Transverse colon (tissue), 4 donors: ENCODE measurements at regions not wholly inside any gene's neighbourhood (a gene's known extent, or its start where the extent isn't known, plus 50 kb on each side); places are given as distances from the start of the nearest gene placed in this dataset.
"Not testable (repeated sequence)": the region's sequence is repeated elsewhere in the genome, so short reads cannot be mapped to it uniquely, and the experiment has no call there.

Experiments
- DNase-seq: peaks from one replicate; pipeline ENCODE4 v3.0.0-alpha.2; 2019
- H3K27ac ChIP-seq, 4 donors: fragments of 200-600 bp; sonication (generic); 2 replicates each; pipeline ENCODE4 v1.5.1; 2016 to 2018; ENCODE audit warnings: inconsistent platforms in 4 of 4
- H3K27me3 ChIP-seq: fragments of 200-600 bp; sonication (generic); 2 replicates; pipeline ENCODE4 v1.5.1; 2017; ENCODE audit warnings: inconsistent platforms
- H3K36me3 ChIP-seq, 4 donors: fragments of 200-600 bp; sonication (generic); 2 replicates each; pipeline ENCODE4 v1.5.1; 2017 to 2019; ENCODE audit warnings: inconsistent platforms in 4 of 4
- H3K4me1 ChIP-seq, 4 donors: fragments of 200-600 bp; sonication (generic); 2 replicates each; pipeline ENCODE4 v1.5.1; 2017 to 2020; ENCODE audit warnings: inconsistent platforms in 4 of 4
- H3K4me3 ChIP-seq, 4 donors: fragments of 200-600 bp; sonication (generic); 1 replicate in 1 of 4; 2 replicates in 3 of 4; pipeline versions ENCODE4 v1.5.1 to v1.6.1; 2017 to 2019; ENCODE audit warnings: inconsistent platforms in 4 of 4
- H3K9me3 ChIP-seq, 2 donors: fragments of 200-600 bp; sonication (generic); 2 replicates each; pipeline ENCODE4 v1.5.1; 2017 to 2019; ENCODE audit warnings: inconsistent platforms in 2 of 2
- EP300 ChIP-seq: sonication (generic); formaldehyde crosslinking; IDR thresholded peaks from one replicate; pipeline ENCODE4 v1.6.1; 2017; ENCODE audit warnings: antibody characterized with exemption, low read depth
- POLR2A ChIP-seq: fragments of 450-650 bp; IDR thresholded peaks from one replicate; pipeline ENCODE4 v1.6.1; 2016; ENCODE audit warnings: antibody characterized with exemption, mild to moderate bottlenecking, moderate library complexity
- POLR2AphosphoS5 ChIP-seq, 3 donors: sonication (generic); formaldehyde crosslinking; IDR thresholded peaks; one replicate each; pipeline ENCODE4 v1.6.1; 2016; ENCODE audit warnings: antibody characterized with exemption in 3 of 3
- WGBS, 2 donors: methylation state at CpG; one replicate each; pipeline ENCODE4 v1.1.5; 2018; ENCODE audit warnings: low coverage in 1 of 2; 5-methylcytosine and 5-hydroxymethylcytosine counted together
- in situ Hi-C, 4 donors: fragments of 200-750 bp; cut with MboI; loops; one replicate each; pipeline versions ENCODE4 v1.15.0 to v1.15.1; 2017; ENCODE audit warnings: low sequenced_read_pairs in 3 of 4, low pct_ligation_motif_present in 1 of 4, low pct_unique_long_range_greater_than_20kb in 1 of 4
- intact Hi-C: fragments of 100-400 bp; cut with DNase I; formaldehyde crosslinking; loops from one replicate; pipeline ENCODE4 v1.15.1; 2023; ENCODE audit warnings: low total_unique reads
- TF ChIP-seq, protein P1 (sequence below), 5 experiments: fragments of 200-600 bp in 3 of 5; fragments of 450-650 bp in 2 of 5; sonication (generic) in 3 of 5; IDR thresholded peaks; 1 replicate in 2 of 5; 2 replicates in 3 of 5; pipeline ENCODE4 v1.5.1; 2016 to 2017; ENCODE audit warnings: antibody characterized with exemption in 5 of 5, inconsistent platforms in 3 of 5, mild to moderate bottlenecking in 2 of 5, moderate library complexity in 1 of 5

DNA sequence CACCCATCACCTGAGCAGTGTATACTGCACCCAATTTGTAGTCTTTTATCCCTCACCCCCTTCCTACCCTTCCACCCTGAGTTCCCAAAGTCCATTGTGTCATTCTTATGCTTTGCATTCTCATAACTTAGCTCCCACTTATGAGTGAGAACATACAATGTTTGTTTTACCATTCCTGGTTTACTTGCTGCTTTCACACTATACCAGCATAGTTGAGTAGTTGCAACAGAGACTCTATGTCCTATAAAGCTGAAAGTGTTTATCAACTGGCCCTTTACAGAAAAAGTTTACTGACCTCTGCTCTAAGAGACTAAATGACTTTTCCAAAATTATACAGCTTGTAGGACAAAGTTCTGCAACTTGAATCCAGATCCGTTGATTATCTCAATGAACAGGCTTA, 61.1 kb upstream of the BLTP1 start:
- Histone ChIP-seq H3K27me3 (no peaks in the 10 kb centered on the region), H3K9me3 (no peaks in the 10 kb centered on the region), H3K27ac (no peak overlapping the region), H3K36me3 (no peaks in the 10 kb centered on the region), H3K4me1 (no peaks in the 10 kb centered on the region), H3K4me3 (no peak overlapping the region)
- no peak for DNase-seq
- TF ChIP-seq, protein P1, sequence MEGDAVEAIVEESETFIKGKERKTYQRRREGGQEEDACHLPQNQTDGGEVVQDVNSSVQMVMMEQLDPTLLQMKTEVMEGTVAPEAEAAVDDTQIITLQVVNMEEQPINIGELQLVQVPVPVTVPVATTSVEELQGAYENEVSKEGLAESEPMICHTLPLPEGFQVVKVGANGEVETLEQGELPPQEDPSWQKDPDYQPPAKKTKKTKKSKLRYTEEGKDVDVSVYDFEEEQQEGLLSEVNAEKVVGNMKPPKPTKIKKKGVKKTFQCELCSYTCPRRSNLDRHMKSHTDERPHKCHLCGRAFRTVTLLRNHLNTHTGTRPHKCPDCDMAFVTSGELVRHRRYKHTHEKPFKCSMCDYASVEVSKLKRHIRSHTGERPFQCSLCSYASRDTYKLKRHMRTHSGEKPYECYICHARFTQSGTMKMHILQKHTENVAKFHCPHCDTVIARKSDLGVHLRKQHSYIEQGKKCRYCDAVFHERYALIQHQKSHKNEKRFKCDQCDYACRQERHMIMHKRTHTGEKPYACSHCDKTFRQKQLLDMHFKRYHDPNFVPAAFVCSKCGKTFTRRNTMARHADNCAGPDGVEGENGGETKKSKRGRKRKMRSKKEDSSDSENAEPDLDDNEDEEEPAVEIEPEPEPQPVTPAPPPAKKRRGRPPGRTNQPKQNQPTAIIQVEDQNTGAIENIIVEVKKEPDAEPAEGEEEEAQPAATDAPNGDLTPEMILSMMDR (IDR thresholded peaks at IDR 0.05), result no peak
- no peak for TF ChIP-seq POLR2AphosphoS5 (IDR thresholded peaks at IDR 0.05)
- intact Hi-C loops (no loop called here), in situ Hi-C loops (no loop called here)
- WGBS, 2 donors, result 58 to 67% methylated on average over 1 of the region's 1 CpG

DNA sequence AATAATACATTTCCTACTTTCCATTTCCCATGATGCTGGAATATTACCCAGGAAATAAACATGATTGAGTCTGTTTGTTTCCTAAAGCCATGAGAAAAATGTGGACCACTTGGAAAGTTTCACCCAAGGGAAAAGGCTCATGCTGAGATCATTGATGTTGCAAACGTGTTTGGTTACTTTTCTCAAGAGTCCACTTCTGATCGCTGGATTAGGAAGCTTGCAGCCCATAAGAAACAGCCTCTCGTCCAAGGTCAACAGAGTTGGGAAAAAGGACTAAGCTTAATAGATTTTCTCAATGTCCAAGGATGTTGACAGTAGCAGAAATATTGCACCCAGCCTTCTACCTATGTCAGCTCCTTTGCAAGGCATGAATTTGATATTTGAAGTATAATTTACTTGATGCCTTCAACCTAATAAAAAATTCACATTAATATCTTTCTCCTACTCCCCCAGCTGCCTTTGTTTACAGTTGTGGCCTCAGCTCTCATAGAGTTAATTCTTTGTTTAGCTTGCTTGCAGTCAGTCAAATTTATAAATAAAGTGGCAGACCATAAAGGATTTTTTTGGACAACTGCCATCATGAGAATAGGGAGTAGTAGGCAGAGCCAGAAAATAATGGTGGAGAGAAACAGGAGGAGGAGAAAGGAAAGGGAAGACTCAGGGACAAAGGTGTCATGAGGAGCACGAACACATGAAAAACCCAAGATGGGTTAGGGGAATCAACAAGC, 65.6 kb upstream of the BLTP1 start:
- Histone ChIP-seq H3K4me1 (no peaks in the 10 kb centered on the region), H3K4me3 (no peak overlapping the region), H3K27me3 (no peaks in the 10 kb centered on the region), H3K9me3 (no peaks in the 10 kb centered on the region), H3K27ac (no peak overlapping the region), H3K36me3 (no peaks in the 10 kb centered on the region)
- intact Hi-C loops, result no loop called here
- DNase-seq, result no peak
- TF ChIP-seq, protein P1 (IDR thresholded peaks at IDR 0.05), result no peak
- no peak for TF ChIP-seq EP300
- no peak for TF ChIP-seq POLR2AphosphoS5 (IDR thresholded peaks at IDR 0.05)
- TF ChIP-seq POLR2A, result no peak
- in situ Hi-C loops, result no loop called here
- 41 to 51% methylated on average over 4 of the region's 4 CpGs for WGBS, 2 donors

DNA sequence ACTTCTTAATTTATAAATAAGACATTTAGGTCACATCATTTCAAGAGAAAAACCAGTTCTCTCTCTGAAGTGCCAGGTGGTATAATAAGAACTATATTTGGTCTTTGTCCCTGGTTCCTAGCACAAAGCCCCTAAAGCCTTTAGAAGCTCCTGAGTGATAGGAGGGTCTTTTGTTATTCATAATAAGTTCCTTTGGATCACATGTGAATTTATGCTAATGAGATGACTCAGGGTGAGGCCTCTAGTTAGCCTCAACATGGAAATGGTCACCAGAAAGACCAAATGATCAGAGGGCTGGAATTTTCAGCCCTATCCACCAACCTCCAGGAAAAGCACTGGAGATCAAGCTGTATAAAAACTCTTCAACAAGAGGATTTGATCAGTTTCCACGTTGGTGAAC, 68.1 kb upstream of the BLTP1 start:
- TF ChIP-seq POLR2AphosphoS5 (IDR thresholded peaks at IDR 0.05), result no peak
- TF ChIP-seq POLR2A, result no peak
- Histone ChIP-seq H3K36me3 (no peaks in the 10 kb centered on the region), H3K27ac (no peak overlapping the region), H3K4me1 (no peaks in the 10 kb centered on the region), H3K27me3 (no peaks in the 10 kb centered on the region), H3K4me3 (no peak overlapping the region), H3K9me3 (no peaks in the 10 kb centered on the region)
- DNase-seq, result no peak
- WGBS, 2 donors, result 17 to 22% methylated on average over 1 of the region's 1 CpG
- in situ Hi-C loops, result no loop called here
- intact Hi-C loops, result no loop called here

DNA sequence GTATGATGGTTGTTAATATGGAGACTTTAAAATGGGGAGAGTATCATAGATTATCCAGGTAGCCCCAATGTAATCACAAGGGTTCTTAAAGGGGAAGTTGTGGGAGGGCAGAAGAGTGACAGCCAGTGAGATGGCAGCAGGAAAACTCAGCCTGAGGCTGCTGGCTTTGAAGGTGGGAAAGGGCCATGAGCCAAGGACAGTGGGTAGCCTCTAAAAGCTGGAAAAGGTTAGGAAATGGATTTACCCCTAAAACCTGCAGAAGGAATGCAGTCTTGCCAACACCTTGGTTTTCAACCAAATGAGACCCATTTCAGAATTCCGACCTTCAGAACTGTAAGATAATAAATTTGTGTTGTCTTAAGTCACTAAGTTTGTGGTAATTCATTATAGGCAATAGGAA, 68.8 kb upstream of the BLTP1 start:
- in situ Hi-C loops, result no loop called here
- 71 to 80% methylated on average over 1 of the region's 1 CpG for WGBS, 2 donors
- TF ChIP-seq EP300 (no peak), POLR2A (no peak), POLR2AphosphoS5 (IDR thresholded peaks at IDR 0.05) (no peak)
- TF ChIP-seq, protein P1 (IDR thresholded peaks at IDR 0.05), result no peak
- no peak overlapping the region for H3K27ac ChIP-seq
- DNase-seq, result no peak
- H3K4me1 ChIP-seq, result no peaks in the 10 kb centered on the region
- no peak overlapping the region for H3K4me3 ChIP-seq
- intact Hi-C loops, result no loop called here
- H3K9me3 ChIP-seq, result no peaks in the 10 kb centered on the region
- no peaks in the 10 kb centered on the region for H3K27me3 ChIP-seq
- no peaks in the 10 kb centered on the region for H3K36me3 ChIP-seq

DNA sequence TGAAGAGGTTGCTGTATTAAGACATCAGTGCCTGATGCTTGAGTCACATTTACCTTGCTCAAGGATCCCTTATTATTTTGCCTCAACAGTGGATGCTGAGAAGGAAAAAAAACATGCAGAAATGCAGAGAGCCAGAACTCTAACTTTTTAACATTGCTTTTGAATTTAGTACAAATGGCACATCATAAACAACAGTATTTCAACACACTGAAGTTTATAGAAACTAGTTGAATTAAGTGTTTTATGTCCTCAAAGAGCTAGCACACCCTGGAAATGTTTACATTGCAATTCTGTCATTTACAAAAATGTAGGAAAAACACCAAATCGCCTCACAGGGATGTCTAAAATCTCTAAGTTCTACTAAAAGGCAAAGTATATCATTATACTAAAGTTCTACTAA, 69.5 kb upstream of the BLTP1 start:
- TF ChIP-seq POLR2AphosphoS5 (IDR thresholded peaks at IDR 0.05) (no peak), EP300 (no peak), POLR2A (no peak)
- TF ChIP-seq, protein P1 (IDR thresholded peaks at IDR 0.05), result no peak
- in situ Hi-C loops, result no loop called here
- no peak for DNase-seq

DNA sequence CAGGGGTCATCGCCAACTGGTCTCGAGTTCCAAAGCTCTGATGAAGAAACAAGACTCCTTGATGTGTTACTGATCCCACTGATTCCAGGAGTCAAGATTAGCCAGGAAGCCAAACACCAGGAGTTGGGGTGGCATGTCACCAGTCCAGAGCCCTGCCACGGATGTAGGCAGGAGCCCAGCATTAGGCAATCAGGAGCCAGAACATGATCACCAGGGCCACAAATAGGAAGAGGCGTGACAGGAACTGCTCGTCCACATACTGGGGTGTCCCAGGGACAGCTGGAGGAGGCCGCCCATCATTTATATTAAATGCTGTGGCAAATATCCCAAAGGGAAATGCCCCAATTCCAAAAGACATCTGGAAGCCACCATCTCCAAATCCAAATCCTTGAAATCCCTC, 74.5 kb upstream of the BLTP1 start:
- H3K4me3 ChIP-seq, in situ Hi-C loops, H3K4me1 ChIP-seq, H3K9me3 ChIP-seq, H3K36me3 ChIP-seq, DNase-seq, intact Hi-C loops, H3K27me3 ChIP-seq, H3K27ac ChIP-seq: not testable (repeated sequence)
- 67 to 74% methylated on average over 1 to 5 of the region's 6 CpGs for WGBS, 2 donors

More for the DNA sequence above, 69.5 kb upstream of the BLTP1 start:
- Histone ChIP-seq H3K27me3 (no peaks in the 10 kb centered on the region), H3K4me1 (no peaks in the 10 kb centered on the region), H3K9me3 (no peaks in the 10 kb centered on the region), H3K27ac (no peak overlapping the region), H3K4me3 (no peak overlapping the region), H3K36me3 (no peaks in the 10 kb centered on the region)
- WGBS, 2 donors, result 25 to 42% methylated on average over 1 of the region's 1 CpG
- intact Hi-C loops, result no loop called here

DNA sequence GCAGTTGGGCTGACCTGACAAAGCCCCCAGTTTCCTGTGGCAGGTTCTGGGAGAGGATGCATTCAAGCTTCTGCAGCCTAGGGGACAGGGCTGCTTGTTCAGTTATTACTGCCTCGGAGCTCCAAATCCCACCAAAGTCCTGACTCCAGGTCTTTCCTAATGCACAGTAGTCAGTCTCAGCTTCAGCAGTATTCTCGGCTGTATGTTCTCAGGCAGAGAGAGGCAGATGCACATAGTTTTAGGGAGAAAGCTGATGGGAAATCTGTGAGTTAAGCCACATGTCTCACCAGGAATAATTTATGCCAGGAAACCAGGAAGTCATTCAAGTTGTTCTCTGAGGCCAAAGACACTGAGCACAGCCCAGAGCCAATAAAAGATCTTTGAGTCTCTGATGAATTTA, 75.3 kb upstream of the BLTP1 start:
- H3K27ac ChIP-seq, H3K27me3 ChIP-seq, H3K9me3 ChIP-seq, H3K4me3 ChIP-seq, H3K4me1 ChIP-seq, DNase-seq, H3K36me3 ChIP-seq, in situ Hi-C loops, intact Hi-C loops: not testable (repeated sequence)
- WGBS, 2 donors, result 7 to 20% methylated on average over 1 of the region's 2 CpGs
